HUES48 (cell line): ENCODE measurements at regions not wholly inside any gene's neighbourhood (a gene's known extent, or its start where the extent isn't known, plus 50 kb on each side); places are given as distances from the start of the nearest gene placed in this dataset.
A peak's percentile ranks its signal among the peaks of the same experiment; 100 is the strongest.

Experiments
- H3K27ac ChIP-seq: one replicate; pipeline ENCODE4 v1.7.0; 2013; ENCODE audit warnings: low read depth, low read length, inconsistent platforms
- H3K27me3 ChIP-seq: 2 replicates; pipeline ENCODE4 v1.6.1; 2013; ENCODE audit warnings: mild to moderate bottlenecking, low read length; ENCODE audit not compliant: control insufficient read depth, insufficient read depth
- H3K36me3 ChIP-seq: 2 replicates; pipeline ENCODE4 v1.6.1; 2013; ENCODE audit warnings: low read length; ENCODE audit not compliant: control insufficient read depth, insufficient read depth
- H3K4me1 ChIP-seq: 2 replicates; pipeline ENCODE4 v1.6.1; 2013; ENCODE audit warnings: mild to moderate bottlenecking, low read length; ENCODE audit not compliant: control insufficient read depth, insufficient read depth
- H3K4me3 ChIP-seq: 2 replicates; pipeline ENCODE4 v1.5.1; 2013; ENCODE audit warnings: mild to moderate bottlenecking, low read depth, low read length
- H3K9ac ChIP-seq: 2 replicates; pipeline ENCODE4 v1.6.1; 2013; ENCODE audit warnings: mild to moderate bottlenecking, low read depth, low read length, moderate library complexity
- H3K9me3 ChIP-seq: 2 replicates; pipeline ENCODE4 v1.6.1; 2013; ENCODE audit warnings: low read length; ENCODE audit not compliant: control insufficient read depth, insufficient read depth

DNA sequence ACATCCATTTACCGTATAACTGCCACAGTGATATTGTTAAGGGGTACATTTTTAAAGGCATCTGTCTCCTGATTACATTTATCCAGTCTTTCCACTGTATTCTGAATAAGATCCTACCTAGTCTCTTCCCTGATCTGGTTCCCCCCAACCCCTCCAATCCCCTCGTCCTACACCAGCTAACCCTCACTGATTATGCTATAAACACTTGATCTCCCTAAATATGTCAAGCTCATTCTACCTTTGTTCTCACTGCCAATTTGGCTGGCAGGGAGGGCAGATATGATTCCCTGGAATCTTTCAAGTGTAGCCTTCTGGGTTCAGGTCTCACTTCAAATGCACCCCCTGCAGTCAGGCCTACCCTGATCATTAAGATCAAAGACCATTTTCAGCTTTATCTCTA lies 1379.8 kb upstream of the MIR17HG start:
- H3K4me3 ChIP-seq = no peak overlapping the region
- H3K4me1 ChIP-seq = 0 out of 2 replicates have a peak, but pooled peaks cover 4% of the 10 kb centered on the region
- H3K27ac ChIP-seq = no peak overlapping the region
- no peaks in the 10 kb centered on the region for H3K36me3 ChIP-seq
- H3K9ac ChIP-seq = no peak overlapping the region
- H3K27me3 ChIP-seq = peaks cover 36% of the 10 kb centered on the region
- H3K9me3 ChIP-seq = no peaks in the 10 kb centered on the region

DNA sequence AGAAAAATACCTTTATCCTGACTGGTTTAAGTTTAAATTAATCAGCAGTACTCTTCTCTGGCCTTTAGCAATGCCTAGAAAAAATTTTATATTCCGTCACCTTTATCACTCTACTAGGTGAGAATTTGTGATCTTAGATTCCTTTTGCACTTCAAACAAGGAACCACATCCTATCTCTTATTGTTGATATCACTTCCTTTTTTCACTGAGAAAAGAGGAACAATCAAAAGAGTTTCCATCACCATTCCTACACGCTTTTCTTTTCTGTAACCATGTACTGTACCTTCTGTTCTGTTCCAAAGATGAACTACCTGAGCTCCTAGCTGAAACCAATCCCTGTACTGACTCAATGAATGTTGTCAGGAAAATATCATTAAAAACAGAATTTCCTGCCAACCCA lies 1379.0 kb upstream of the MIR17HG start:
- peaks cover 36% of the 10 kb centered on the region for H3K27me3 ChIP-seq
- no peak overlapping the region for H3K27ac ChIP-seq
- H3K4me1 ChIP-seq = 0 out of 2 replicates have a peak, but pooled peaks cover 4% of the 10 kb centered on the region
- no peak overlapping the region for H3K9ac ChIP-seq
- H3K9me3 ChIP-seq = no peaks in the 10 kb centered on the region
- H3K36me3 ChIP-seq = no peaks in the 10 kb centered on the region
- H3K4me3 ChIP-seq = no peak overlapping the region

DNA sequence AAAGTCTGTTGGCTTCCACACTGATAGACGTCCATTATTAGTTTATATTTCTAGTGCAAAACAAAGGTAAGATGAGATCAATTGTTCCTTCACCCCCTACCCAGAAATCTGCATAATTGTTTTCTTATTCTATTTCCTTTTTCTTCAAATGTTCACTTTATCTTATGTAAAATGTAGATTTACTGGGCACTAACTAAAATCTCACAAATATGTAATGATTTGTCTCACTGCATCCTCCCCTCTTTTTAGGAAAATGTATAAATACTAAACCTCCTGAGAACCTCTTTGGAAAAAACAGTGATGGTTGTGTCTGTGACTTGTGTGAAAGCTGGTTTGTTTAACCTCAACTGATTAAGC lies 1377.2 kb upstream of the MIR17HG start:
- no peak overlapping the region for H3K27ac ChIP-seq
- H3K9me3 ChIP-seq = no peaks in the 10 kb centered on the region
- no peak overlapping the region for H3K4me3 ChIP-seq
- H3K36me3 ChIP-seq = no peaks in the 10 kb centered on the region
- H3K9ac ChIP-seq = no peak overlapping the region
- peaks cover 36% of the 10 kb centered on the region for H3K27me3 ChIP-seq
- H3K4me1 ChIP-seq = 0 out of 2 replicates have a peak, but pooled peaks cover 4% of the 10 kb centered on the region

- Histone ChIP-seq H3K4me1 (peaks cover 17% of the 10 kb centered on the region; the same call in 1 of the 2 replicates), H3K4me3 (no peak overlapping the region), H3K27ac (no peak overlapping the region), H3K36me3 (no peaks in the 10 kb centered on the region), H3K27me3 (no peaks in the 10 kb centered on the region), H3K9me3 (no peaks in the 10 kb centered on the region), H3K9ac (no peak overlapping the region)
Measured at GRCh38 chr13:89977203-89977602, 1370.3 kb upstream of the MIR17HG start.

- Histone ChIP-seq H3K4me3 (no peak overlapping the region), H3K9ac (no peak overlapping the region), H3K27ac (no peak overlapping the region), H3K36me3 (no peaks in the 10 kb centered on the region), H3K9me3 (no peaks in the 10 kb centered on the region), H3K4me1 (peaks cover 17% of the 10 kb centered on the region; the same call in 1 of the 2 replicates), H3K27me3 (no peaks in the 10 kb centered on the region)
Measured at GRCh38 chr13:89980896-89981295, 1366.6 kb upstream of the MIR17HG start.

DNA sequence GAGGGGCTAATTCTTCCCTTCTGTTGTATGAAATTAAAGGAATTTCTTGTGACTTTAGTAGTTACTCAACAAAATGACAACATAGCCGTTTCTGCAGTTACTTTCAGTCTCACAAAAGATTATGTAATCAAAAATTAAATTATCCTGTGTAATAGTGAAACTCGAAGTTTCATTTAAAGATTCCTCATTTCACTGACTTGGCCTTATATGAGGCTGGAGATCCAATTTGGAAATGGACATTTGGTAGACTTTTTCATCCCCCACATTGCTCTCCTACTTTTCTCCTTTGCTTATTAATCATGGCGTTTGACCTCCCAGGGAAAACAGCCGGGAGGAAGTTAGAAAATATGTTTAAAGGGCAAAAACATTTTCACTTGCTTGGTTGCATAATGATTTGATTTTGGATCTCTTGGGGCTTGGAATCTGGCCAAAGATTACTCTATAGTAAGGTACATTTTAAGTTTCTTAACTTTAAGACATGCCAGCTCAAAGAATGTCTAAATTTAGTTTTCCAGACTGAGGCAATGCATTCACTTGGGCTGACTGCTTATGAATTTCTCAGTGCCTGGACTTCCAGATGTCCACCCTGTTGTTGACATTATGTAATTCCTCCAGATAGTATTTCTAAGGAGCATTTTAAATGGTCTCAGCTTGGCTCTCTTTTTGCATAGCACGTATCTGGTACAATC lies 1364.9 kb upstream of the MIR17HG start:
- H3K27ac ChIP-seq = no peak overlapping the region
- no peak overlapping the region for H3K9ac ChIP-seq
- H3K4me1 ChIP-seq = peaks cover 9% of the 10 kb centered on the region; the same call in 1 of the 2 replicates
- no peaks in the 10 kb centered on the region for H3K27me3 ChIP-seq
- H3K9me3 ChIP-seq = no peaks in the 10 kb centered on the region
- H3K4me3 ChIP-seq = no peak overlapping the region
- H3K36me3 ChIP-seq = no peaks in the 10 kb centered on the region

DNA sequence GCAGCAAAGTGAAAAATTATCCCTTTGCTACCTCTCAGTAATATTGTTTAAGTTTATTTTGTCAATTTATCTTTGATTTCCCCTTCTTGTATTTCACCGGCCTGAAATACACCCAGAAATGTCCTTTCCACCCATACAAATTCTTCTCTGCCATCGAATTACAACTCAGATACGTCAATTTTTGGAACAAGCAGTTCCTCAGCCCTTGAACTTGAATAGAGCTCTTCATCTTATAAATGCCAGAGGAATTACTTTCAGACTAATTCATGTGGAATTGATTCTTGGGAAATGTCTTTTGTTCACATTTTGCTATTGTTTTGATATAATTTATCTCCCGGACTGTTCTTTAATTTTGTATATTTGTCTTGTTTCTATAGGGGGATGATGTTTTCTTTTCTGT lies 1359.3 kb upstream of the MIR17HG start:
- Histone ChIP-seq H3K4me1 (no peaks in the 10 kb centered on the region), H3K9me3 (no peaks in the 10 kb centered on the region), H3K27ac (no peak overlapping the region), H3K4me3 (no peak overlapping the region), H3K27me3 (no peaks in the 10 kb centered on the region), H3K9ac (no peak overlapping the region), H3K36me3 (no peaks in the 10 kb centered on the region)

GRCh38 chr13:90003566-90003965 lies 1343.9 kb upstream of the MIR17HG start:
- Histone ChIP-seq H3K36me3 (no peaks in the 10 kb centered on the region), H3K27ac (no peak overlapping the region), H3K9ac (no peak overlapping the region), H3K4me3 (no peak overlapping the region), H3K4me1 (peaks cover 14% of the 10 kb centered on the region), H3K27me3 (no peaks in the 10 kb centered on the region), H3K9me3 (peaks cover 3% of the 10 kb centered on the region; the same call in 1 of the 2 replicates)

DNA sequence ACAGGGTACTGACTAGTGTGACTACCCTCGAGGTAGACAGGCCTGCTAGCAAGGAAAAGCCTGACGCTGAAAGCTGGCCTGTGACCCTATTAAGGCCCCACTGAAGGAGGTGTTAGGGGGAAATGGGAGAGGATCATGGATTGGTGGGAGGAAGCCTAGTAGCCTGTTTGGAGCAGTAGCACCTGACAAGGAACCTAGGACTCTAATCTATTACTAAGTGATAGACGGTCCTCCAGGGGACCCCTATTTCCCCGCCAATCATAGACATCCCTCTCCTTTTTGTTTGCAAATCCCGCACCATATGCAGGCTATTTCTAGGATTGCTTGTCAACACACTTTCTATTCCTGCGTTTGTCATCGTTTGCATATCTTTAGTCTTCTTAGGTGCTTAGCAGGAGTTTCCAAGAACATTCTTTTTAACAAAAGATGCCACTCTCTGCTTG lies 1338.8 kb upstream of the MIR17HG start:
- peak overlapping the region; percentile 74 for H3K27ac ChIP-seq
- H3K36me3 ChIP-seq = no peaks in the 10 kb centered on the region
- H3K27me3 ChIP-seq = no peaks in the 10 kb centered on the region
- H3K9ac ChIP-seq = no peak overlapping the region
- H3K4me1 ChIP-seq = peaks cover 22% of the 10 kb centered on the region
- H3K4me3 ChIP-seq = no peak overlapping the region
- no peaks in the 10 kb centered on the region for H3K9me3 ChIP-seq

- Histone ChIP-seq H3K9ac (no peak overlapping the region), H3K4me1 (peaks cover 3% of the 10 kb centered on the region; the same call in 1 of the 2 replicates), H3K27ac (no peak overlapping the region), H3K36me3 (no peaks in the 10 kb centered on the region), H3K4me3 (no peak overlapping the region), H3K27me3 (no peaks in the 10 kb centered on the region), H3K9me3 (no peaks in the 10 kb centered on the region)
Measured at GRCh38 chr13:90014038-90014437, 1333.4 kb upstream of the MIR17HG start.

GRCh38 chr13:90015565-90016507 lies 1331.7 kb upstream of the MIR17HG start:
- no peak overlapping the region for H3K4me3 ChIP-seq
- no peaks in the 10 kb centered on the region for H3K4me1 ChIP-seq
- no peaks in the 10 kb centered on the region for H3K36me3 ChIP-seq
- H3K9me3 ChIP-seq = no peaks in the 10 kb centered on the region
- H3K27ac ChIP-seq = no peak overlapping the region
- no peaks in the 10 kb centered on the region for H3K27me3 ChIP-seq
- H3K9ac ChIP-seq = no peak overlapping the region
